NCI-H2029 treated with DMSO at 0.1 percent for 48 hours (cell line): ENCODE measurements at regions not wholly inside any gene's neighbourhood (a gene's known extent, or its start where the extent isn't known, plus 50 kb on each side); places are given as distances from the start of the nearest gene placed in this dataset.
"Not testable (repeated sequence)": the region's sequence is repeated elsewhere in the genome, so short reads cannot be mapped to it uniquely, and the experiment has no call there.

Source experiments
- DNase-seq: peaks from one replicate; lab custom pipeline; 2025; lab: John Stamatoyannopoulos, UW

GRCh38 chr6:112579601-112580000 lies 232.5 kb downstream of the RFPL4B start:
- DNase-seq: no peak

- DNase-seq: no peak
Measured at GRCh38 chr6:112581015-112581414, 233.9 kb downstream of the RFPL4B start.

GRCh38 chr6:112590326-112590725 lies 243.2 kb downstream of the RFPL4B start:
- DNase-seq: no peak

GRCh38 chr6:112591329-112591728 lies 244.2 kb downstream of the RFPL4B start:
- no peak for DNase-seq

- DNase-seq: no peak
Measured at GRCh38 chr6:112592159-112592558, 245.0 kb downstream of the RFPL4B start.

- peak; percentile 57 for DNase-seq
Measured at GRCh38 chr6:112594886-112595594, 247.9 kb downstream of the RFPL4B start.

GRCh38 chr6:112595841-112596240 lies 248.7 kb downstream of the RFPL4B start:
- no peak for DNase-seq

GRCh38 chr6:112597176-112597575 lies 250.0 kb downstream of the RFPL4B start:
- no peak for DNase-seq

- no peak for DNase-seq
Measured at GRCh38 chr6:112600168-112600567, 253.0 kb downstream of the RFPL4B start.

GRCh38 chr6:112603726-112604125 lies 256.6 kb downstream of the RFPL4B start:
- DNase-seq: no peak

- DNase-seq: no peak
Measured at GRCh38 chr6:112606656-112607435, 259.7 kb downstream of the RFPL4B start.

GRCh38 chr6:112608925-112609324 lies 261.8 kb downstream of the RFPL4B start:
- DNase-seq: not testable (repeated sequence)

- no peak for DNase-seq
Measured at GRCh38 chr6:112613410-112613809, 266.3 kb downstream of the RFPL4B start.

- DNase-seq: no peak
Measured at GRCh38 chr6:112618849-112619248, 271.7 kb downstream of the RFPL4B start.

- DNase-seq: no peak
Measured at GRCh38 chr6:112620812-112621569, 273.9 kb downstream of the RFPL4B start.

- DNase-seq: no peak
Measured at GRCh38 chr6:112622036-112622435, 274.9 kb downstream of the RFPL4B start.

GRCh38 chr6:112626468-112627082 lies 279.4 kb downstream of the RFPL4B start:
- no peak for DNase-seq

GRCh38 chr6:112634376-112634775 lies 287.2 kb downstream of the RFPL4B start:
- no peak for DNase-seq

- DNase-seq: no peak
Measured at GRCh38 chr6:112636650-112637262, 289.6 kb downstream of the RFPL4B start.

- DNase-seq: no peak
Measured at GRCh38 chr6:112639391-112639831, 292.3 kb downstream of the RFPL4B start.

GRCh38 chr6:112640891-112641290 lies 293.8 kb downstream of the RFPL4B start:
- no peak for DNase-seq

- no peak for DNase-seq
Measured at GRCh38 chr6:112649853-112650252, 302.7 kb downstream of the RFPL4B start.
